ENCODE measurements at regions not wholly inside any gene's neighbourhood (a gene's known extent, or its start where the extent isn't known, plus 50 kb on each side); places are given as distances from the start of the nearest gene placed in this dataset.

- H3K4me1 Mint-ChIP-seq (ENCODE audit: low read depth) = no peaks in the 10 kb centered on the region
- H3K27ac Mint-ChIP-seq = no peak overlapping the region
- peaks cover 9% of the 10 kb centered on the region for H3K27me3 Mint-ChIP-seq
- DNase-seq (ENCODE audit: low spot score, unreplicated experiment) = no peak
- no peak overlapping the region for H3K4me3 Mint-ChIP-seq (ENCODE audit: low read depth)
- no peaks in the 10 kb centered on the region for H3K36me3 Mint-ChIP-seq (ENCODE audit: insufficient read depth)
- no peak for TF ChIP-seq CTCF (IDR thresholded peaks at IDR 0.05; ENCODE audit: unreplicated experiment)
- no peaks in the 10 kb centered on the region for H3K9me3 Mint-ChIP-seq (ENCODE audit: low read depth)
Observed at GRCh38 chr20:40241596-40242343, 447.3 kb downstream of the MAFB start.

GRCh38 chr20:40238511-40238910 lies 450.5 kb downstream of the MAFB start:
- H3K36me3 Mint-ChIP-seq (ENCODE audit: insufficient read depth) = no peaks in the 10 kb centered on the region
- peaks cover 21% of the 10 kb centered on the region for H3K27me3 Mint-ChIP-seq
- no peaks in the 10 kb centered on the region for H3K9me3 Mint-ChIP-seq (ENCODE audit: low read depth)
- no peak for DNase-seq (ENCODE audit: low spot score, unreplicated experiment)
- H3K4me3 Mint-ChIP-seq (ENCODE audit: low read depth) = no peak overlapping the region
- no peaks in the 10 kb centered on the region for H3K4me1 Mint-ChIP-seq (ENCODE audit: low read depth)
- no peak for TF ChIP-seq CTCF (IDR thresholded peaks at IDR 0.05; ENCODE audit: unreplicated experiment)
- H3K27ac Mint-ChIP-seq = no peak overlapping the region

DNA sequence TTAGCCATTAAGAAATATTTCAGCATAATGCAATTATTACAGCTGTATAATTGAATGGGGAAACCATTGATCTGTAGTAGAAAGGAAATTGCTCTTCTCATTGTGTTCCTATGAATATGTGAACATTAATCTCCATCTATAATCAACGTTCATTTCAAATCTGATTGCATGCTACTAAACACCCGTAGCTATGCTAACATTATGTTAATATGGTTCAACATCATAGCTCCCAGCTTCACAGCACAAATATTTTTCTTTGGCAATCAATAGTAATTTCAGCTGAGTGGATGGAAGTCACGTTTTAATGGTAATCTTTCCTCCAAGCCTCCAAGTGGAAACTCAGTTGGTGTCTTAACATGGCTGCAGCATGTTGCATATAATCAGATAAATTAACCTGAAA lies 454.4 kb downstream of the MAFB start:
- Mint-ChIP-seq H3K9me3 (ENCODE audit: low read depth) (no peaks in the 10 kb centered on the region), H3K27ac (no peak overlapping the region), H3K4me1 (ENCODE audit: low read depth) (no peaks in the 10 kb centered on the region), H3K4me3 (ENCODE audit: low read depth) (no peak overlapping the region), H3K36me3 (ENCODE audit: insufficient read depth) (no peaks in the 10 kb centered on the region), H3K27me3 (peaks cover 17% of the 10 kb centered on the region)
- no peak for TF ChIP-seq CTCF (IDR thresholded peaks at IDR 0.05; ENCODE audit: unreplicated experiment)
- DNase-seq (ENCODE audit: low spot score, unreplicated experiment) = no peak

- Mint-ChIP-seq H3K27me3 (peaks cover 17% of the 10 kb centered on the region), H3K4me1 (ENCODE audit: low read depth) (no peaks in the 10 kb centered on the region), H3K27ac (no peak overlapping the region), H3K36me3 (ENCODE audit: insufficient read depth) (no peaks in the 10 kb centered on the region), H3K4me3 (ENCODE audit: low read depth) (no peak overlapping the region), H3K9me3 (ENCODE audit: low read depth) (no peaks in the 10 kb centered on the region)
- DNase-seq (ENCODE audit: low spot score, unreplicated experiment) = no peak
- TF ChIP-seq CTCF (IDR thresholded peaks at IDR 0.05; ENCODE audit: unreplicated experiment) = no peak
Observed at GRCh38 chr20:40233406-40233805, 455.6 kb downstream of the MAFB start.

DNA sequence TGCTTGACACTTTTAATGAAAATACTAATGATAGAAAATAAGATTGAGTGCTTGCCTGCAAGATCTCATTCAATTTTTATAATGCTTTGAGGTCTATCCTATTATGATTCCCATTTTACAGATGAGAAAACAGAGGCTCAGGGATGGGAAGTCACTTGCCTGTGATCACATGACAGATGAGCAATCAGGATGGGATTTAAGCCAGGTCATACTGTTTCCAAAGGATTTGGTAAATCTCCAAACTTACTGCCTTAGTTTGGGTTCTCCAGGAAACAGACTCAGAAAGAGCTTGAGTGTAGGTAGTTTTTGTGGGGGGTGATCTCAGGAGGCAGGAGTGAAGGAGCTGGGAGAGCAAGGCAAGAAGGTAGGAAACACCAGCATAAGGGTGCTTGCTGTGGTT lies 456.3 kb downstream of the MAFB start:
- no peak for TF ChIP-seq CTCF (IDR thresholded peaks at IDR 0.05; ENCODE audit: unreplicated experiment)
- Mint-ChIP-seq H3K4me1 (ENCODE audit: low read depth) (no peaks in the 10 kb centered on the region), H3K27me3 (peaks cover 17% of the 10 kb centered on the region), H3K36me3 (ENCODE audit: insufficient read depth) (no peaks in the 10 kb centered on the region), H3K4me3 (ENCODE audit: low read depth) (no peak overlapping the region), H3K9me3 (ENCODE audit: low read depth) (no peaks in the 10 kb centered on the region), H3K27ac (no peak overlapping the region)
- no peak for DNase-seq (ENCODE audit: low spot score, unreplicated experiment)

Measured in progenitor cell of endocrine pancreas (in vitro differentiated cells).